Body of pancreas (tissue), 4 donors: ENCODE measurements at regions not wholly inside any gene's neighbourhood (a gene's known extent, or its start where the extent isn't known, plus 50 kb on each side); places are given as distances from the start of the nearest gene placed in this dataset. TPM values are rescaled to one million over a fixed set of nuclear protein-coding genes. Genes with fewer than 3 reads are reported as not detected.

ENCODE experiments used
- ATAC-seq: fragments of 150-250 bp; one replicate; pipeline ENCODE4 v1.9.1; 2016
- DNase-seq, 4 donors: peaks; one replicate each; pipeline ENCODE4 v3.0.0-alpha.2; 2019
- H3K27ac ChIP-seq, 4 donors: fragments of 200-600 bp; sonication (generic); 1 replicate in 3 of 4; 2 replicates in 1 of 4; pipeline versions ENCODE4 v1.5.1 to v1.6.1; 2016 to 2019; ENCODE audit warnings: mild to moderate bottlenecking in 1 of 4, mixed read lengths in 1 of 4, moderate library complexity in 1 of 4
- H3K27me3 ChIP-seq, 2 donors: fragments of 200-600 bp; sonication (generic); one replicate each; pipeline ENCODE4 v1.6.0; 2016; ENCODE audit warnings: mild to moderate bottlenecking in 1 of 2
- H3K36me3 ChIP-seq, 2 donors: fragments of 200-600 bp; sonication (generic); replicated peaks in 1 of 2; 2 replicates each; pipeline ENCODE4 v1.5.1; 2016; ENCODE audit warnings: low read depth in 2 of 2; ENCODE audit not compliant: insufficient read depth in 1 of 2
- H3K4me1 ChIP-seq: fragments of 200-600 bp; sonication (generic); one replicate; pipeline ENCODE4 v1.6.0; 2016
- H3K4me3 ChIP-seq, 2 donors: fragments of 200-600 bp; sonication (generic); 1 replicate in 1 of 2; 2 replicates in 1 of 2; pipeline ENCODE4 v1.5.1; 2016 to 2019
- H3K9me3 ChIP-seq, 3 donors: fragments of 200-600 bp; sonication (generic); 1 replicate in 2 of 3; 2 replicates in 1 of 3; pipeline ENCODE4 v1.5.1; 2016
- CTCF ChIP-seq, 7 experiments: fragments of 450-650 bp in 4 of 7; fragments of 200-600 bp in 3 of 7; sonication (generic) in 3 of 7; IDR thresholded peaks; one replicate each; pipeline ENCODE4 v1.5.1; 2016 to 2019; ENCODE audit warnings: antibody characterized with exemption in 7 of 7
- POLR2A ChIP-seq, 3 donors: fragments of 450-650 bp; IDR thresholded peaks; one replicate each; pipeline ENCODE4 v1.6.1; 2016; ENCODE audit warnings: antibody characterized with exemption in 3 of 3, mild to moderate bottlenecking in 2 of 3
- WGBS, 2 donors: methylation state at CpG; one replicate each; pipeline ENCODE4 v1.1.5; 2017; 5-methylcytosine and 5-hydroxymethylcytosine counted together
- intact Hi-C: fragments of 100-400 bp; cut with DNase I; formaldehyde crosslinking; loops from one replicate; pipeline ENCODE4 v1.15.1; 2023
- microRNA-seq, 2 donors: library from miRNA; unstranded; fragments of <30 nt; microRNA quantifications; one replicate each; pipeline ENCODE4, GENCODE V29; 2016; ENCODE audit warnings: borderline number of aligned reads in 2 of 2, borderline replicate concordance in 2 of 2
- small RNA-seq: library from RNA; depleted of rRNA; stranded (forward); fragments of <200 nt; gene quantifications from one replicate; pipeline ENCODE3, GENCODE V24; 2016

DNA sequence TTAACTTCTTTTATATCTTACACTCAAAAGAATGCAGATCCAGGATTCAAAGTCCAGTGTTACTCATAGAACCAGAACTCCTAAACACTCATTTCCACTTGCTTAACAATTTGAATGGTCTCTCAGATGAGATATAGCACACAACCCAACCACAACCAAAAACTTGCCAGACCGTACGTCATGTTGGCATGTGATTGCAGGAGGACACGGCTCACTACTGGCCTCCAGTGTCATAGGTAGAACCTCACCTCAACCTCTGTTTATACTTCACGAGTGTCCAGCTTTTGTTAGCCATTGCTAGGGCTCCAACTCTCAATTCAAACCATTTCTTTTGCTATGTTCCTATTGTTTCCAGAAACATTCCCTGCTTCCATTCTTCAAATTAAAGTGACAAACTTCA, 58.5 kb upstream of the PDGFD start:
- no peak overlapping the region for H3K4me3 ChIP-seq
- WGBS, 2 donors = 34 to 47% methylated on average over 4 of the region's 4 CpGs
- ATAC-seq (no peak), DNase-seq (peak in 2 of 4 donors; percentile 18 to 41)
- no peaks in the 10 kb centered on the region for H3K36me3 ChIP-seq
- H3K4me1 ChIP-seq = no peaks in the 10 kb centered on the region
- intact Hi-C loops = no loop called here
- H3K9me3 ChIP-seq = no peaks in the 10 kb centered on the region
- TF ChIP-seq POLR2A (IDR thresholded peaks at IDR 0.05) (no peak), CTCF (IDR thresholded peaks at IDR 0.05) (peak in 3 of 7 experiments; percentile 12 to 33 (median 14))
- no peak overlapping the region for H3K27ac ChIP-seq
- no peaks in the 10 kb centered on the region for H3K27me3 ChIP-seq

DNA sequence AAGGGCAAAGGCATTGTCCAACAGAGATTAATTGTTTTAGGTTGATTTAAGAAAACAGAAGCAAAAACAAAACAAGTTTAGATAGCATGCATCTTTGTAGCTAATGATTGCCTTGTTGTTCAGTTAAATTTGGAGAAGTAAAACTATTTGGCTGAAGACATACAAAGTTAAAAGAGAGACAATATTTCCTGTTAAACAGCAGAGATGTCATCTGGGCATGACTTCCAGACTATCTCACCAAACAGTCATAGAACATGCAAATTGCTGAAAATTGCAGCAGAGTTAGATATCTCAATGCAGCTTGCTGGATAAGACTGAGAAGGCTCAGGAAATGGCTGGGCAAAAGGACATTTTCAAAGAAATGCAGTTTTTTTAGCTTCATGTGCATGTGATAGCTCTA, 57.5 kb upstream of the PDGFD start:
- ATAC-seq = no peak
- Histone ChIP-seq H3K9me3 (no peaks in the 10 kb centered on the region), H3K4me1 (no peaks in the 10 kb centered on the region), H3K27me3 (no peaks in the 10 kb centered on the region), H3K4me3 (no peak overlapping the region), H3K36me3 (no peaks in the 10 kb centered on the region), H3K27ac (no peak overlapping the region)
- no peak for DNase-seq
- intact Hi-C loops = no loop called here
- TF ChIP-seq CTCF (IDR thresholded peaks at IDR 0.05) (no peak), POLR2A (IDR thresholded peaks at IDR 0.05) (no peak)

DNA sequence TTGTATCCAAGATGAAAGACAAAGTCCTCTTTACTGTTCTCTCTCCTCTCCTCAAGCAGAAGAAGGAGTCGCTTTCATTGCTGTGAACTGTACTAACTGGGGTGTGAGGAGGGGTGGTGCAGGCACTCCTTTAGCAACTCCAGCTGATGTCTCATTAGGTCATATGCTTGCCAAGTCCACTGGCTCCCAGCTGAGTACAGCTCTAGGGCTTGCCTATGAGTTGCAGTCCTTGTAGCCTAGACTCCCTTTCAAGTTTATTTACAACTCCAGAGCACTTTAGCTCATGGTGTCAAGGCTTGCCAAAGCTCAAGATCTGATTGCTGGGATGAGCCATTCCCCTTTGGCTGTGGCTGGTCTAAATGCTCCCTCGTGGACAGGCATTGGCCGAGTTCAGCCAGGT, 55.1 kb upstream of the PDGFD start:
- no peaks in the 10 kb centered on the region for H3K36me3 ChIP-seq
- H3K27me3 ChIP-seq = no peaks in the 10 kb centered on the region
- H3K27ac ChIP-seq = no peak overlapping the region
- DNase-seq (no peak), ATAC-seq (no peak)
- no peaks in the 10 kb centered on the region for H3K4me1 ChIP-seq
- 74 to 78% methylated on average over 3 of the region's 3 CpGs for WGBS, 2 donors
- intact Hi-C loops = no loop called here
- H3K9me3 ChIP-seq = no peaks in the 10 kb centered on the region
- no peak overlapping the region for H3K4me3 ChIP-seq
- no peak for TF ChIP-seq POLR2A (IDR thresholded peaks at IDR 0.05)
- TF ChIP-seq CTCF (IDR thresholded peaks at IDR 0.05) = no peak

- Histone ChIP-seq H3K27ac (no peak overlapping the region), H3K27me3 (no peaks in the 10 kb centered on the region), H3K4me1 (no peaks in the 10 kb centered on the region), H3K36me3 (no peaks in the 10 kb centered on the region), H3K9me3 (no peaks in the 10 kb centered on the region), H3K4me3 (no peak overlapping the region)
- DNase-seq (no peak), ATAC-seq (no peak)
- intact Hi-C loops = no loop called here
- no peak for TF ChIP-seq CTCF (IDR thresholded peaks at IDR 0.05)
- TF ChIP-seq POLR2A (IDR thresholded peaks at IDR 0.05) = no peak
- 66 to 76% methylated on average over 3 of the region's 3 CpGs for WGBS, 2 donors
Measured at GRCh38 chr11:104214517-104214916, 50.6 kb upstream of the PDGFD start.

Small RNA genes in the stretch of these regions (microRNA-seq; reads per million reads assigned to microRNA genes)
- gene MIR7641-1 = 0.47 to 1.3 reads per million in 2 donors

Small RNA genes in the stretch of these regions (small RNA-seq; reads per million reads assigned to genes)
- gene AP001485.1 (not detected), gene MIR7641-1 (not detected)
